GM18520 (cell line): ENCODE measurements at regions not wholly inside any gene's neighbourhood (a gene's known extent, or its start where the extent isn't known, plus 50 kb on each side); places are given as distances from the start of the nearest gene placed in this dataset.

Source experiments
- ATAC-seq: cut with Tn5 transposase; IDR thresholded peaks from one replicate; pipeline ENCODE4 v1.9.1; 2021; ENCODE audit not compliant: unreplicated experiment

DNA sequence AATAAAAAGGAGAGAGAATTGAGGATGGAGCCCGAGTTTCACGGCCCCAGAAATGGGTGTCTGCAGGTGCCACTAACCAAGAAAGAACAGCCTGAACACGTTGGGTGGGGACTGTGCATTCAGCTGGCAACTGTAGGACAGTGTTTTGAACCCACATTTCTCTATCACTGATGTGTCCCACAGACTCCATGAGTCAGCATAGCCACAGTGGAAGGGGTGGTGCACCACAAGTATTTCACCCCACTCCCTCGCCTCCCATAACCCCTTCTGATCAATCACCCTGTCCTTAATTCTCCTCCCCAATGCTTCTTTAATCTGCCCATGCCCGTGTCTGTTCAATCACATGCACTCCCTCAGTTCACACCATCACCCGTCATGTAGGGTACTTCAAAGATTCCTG, 291.5 kb downstream of the ZNF516 start:
- no peak for ATAC-seq

DNA sequence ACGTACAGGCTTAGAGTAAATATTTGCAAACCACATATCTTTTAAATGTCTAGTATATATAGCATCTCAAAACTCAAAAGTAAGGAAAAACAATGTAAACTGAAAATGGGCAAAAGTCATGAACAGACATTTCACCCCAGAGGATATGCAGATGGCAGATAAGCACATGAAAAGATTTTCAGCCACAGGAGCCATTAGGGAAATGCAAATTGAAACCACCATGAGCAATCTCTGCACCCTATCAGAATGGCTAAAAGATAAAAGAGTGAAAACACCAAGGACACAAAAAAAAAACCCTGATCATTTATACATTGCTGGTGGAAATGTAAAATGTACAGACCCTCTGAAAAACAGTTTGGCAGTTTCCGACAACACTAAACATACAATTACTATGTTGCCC, 292.7 kb downstream of the ZNF516 start:
- ATAC-seq = no peak

DNA sequence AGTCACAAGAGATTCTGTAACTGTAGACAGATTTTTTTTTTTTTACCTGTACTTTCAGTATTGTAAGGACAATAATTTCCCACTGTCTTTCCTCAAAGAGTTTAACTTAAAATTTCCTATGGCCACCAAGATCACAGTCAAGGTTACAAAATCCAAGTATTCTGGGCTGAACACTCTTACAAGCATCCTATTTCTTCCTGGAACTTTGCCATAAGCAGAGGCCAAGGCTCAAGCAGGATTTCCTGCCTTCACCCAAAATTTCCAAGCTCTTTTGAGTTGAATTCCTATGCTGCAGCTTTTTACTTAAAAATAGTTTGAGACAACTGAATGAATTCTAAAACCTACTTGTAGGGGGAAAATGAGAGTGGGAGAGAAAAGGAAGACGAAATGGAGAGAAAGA, 299.4 kb downstream of the ZNF516 start:
- no peak for ATAC-seq

DNA sequence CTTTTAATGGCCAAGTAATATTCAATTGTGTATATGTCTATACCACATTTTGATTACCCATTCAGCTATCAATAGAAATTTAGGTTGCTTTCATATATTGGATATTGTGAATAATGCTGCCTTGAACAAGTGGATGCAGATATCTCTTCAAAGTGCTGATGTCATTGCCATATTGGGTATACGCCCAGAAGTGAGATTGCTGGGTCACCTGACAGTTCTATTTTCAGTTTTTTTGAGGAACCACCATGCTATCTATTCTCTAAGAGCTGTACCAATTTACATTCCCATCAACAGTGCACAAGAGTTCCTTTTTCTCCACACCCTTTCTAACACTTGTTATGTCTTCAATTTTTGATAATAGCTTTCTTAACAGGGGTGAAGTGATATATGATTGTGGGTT, 306.9 kb downstream of the ZNF516 start:
- no peak for ATAC-seq

DNA sequence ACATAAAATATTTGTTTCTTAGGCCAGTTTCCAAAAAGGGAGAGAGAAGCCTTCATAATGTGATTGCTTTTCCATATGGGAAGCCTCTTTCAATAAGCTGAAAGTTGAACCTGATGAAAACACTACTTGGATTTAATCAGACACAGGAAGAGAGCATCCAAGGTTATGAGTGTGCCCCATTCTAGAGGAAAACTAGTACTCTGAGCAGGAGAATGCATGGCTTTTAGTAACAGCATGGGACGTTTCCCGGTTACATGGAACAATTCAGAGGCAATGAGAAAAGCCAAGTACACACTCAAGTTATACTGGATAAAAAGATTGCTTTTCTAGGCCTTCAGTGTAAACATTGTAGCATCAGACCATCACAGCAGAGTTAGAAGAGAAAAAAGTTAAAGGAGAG, 315.8 kb downstream of the ZNF516 start:
- ATAC-seq = no peak

DNA sequence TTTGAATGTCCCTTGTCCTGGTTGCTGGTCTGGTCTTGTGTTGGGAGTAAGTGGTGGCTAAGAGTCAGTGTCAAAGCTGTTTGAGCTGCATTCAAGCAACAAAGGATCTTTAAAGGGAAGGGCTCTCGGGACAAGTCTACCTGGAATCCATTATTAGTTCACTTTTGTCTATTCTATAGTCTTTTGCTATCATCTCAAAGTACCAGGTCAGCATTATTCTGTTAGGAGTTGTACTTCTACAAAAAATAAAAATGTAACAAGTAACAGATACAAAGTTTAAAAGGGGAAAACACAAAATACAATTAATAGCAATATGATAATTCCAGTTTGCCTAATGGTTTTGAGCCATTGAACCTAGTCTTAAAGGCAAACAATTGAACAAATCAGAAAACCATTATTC, 317.9 kb downstream of the ZNF516 start:
- no peak for ATAC-seq

DNA sequence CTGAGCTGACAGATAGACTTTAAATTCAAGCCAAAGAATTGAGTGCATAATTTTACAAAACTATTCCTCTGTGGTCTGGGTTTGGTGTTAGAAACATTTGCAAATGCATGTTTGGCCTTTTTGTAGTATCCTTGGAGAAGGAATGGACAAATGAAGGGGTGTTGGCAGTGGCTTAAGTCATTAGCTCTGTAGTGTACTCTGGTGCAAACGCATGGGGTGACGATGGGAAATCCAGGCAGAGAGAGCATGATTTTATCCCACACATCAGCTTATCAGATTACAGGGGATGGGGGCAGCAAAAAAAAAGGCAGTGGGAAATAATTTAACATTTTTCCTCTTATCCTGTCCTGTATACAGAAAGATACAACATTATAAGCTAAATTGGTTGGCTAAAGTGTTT, 320.6 kb downstream of the ZNF516 start:
- no peak for ATAC-seq

DNA sequence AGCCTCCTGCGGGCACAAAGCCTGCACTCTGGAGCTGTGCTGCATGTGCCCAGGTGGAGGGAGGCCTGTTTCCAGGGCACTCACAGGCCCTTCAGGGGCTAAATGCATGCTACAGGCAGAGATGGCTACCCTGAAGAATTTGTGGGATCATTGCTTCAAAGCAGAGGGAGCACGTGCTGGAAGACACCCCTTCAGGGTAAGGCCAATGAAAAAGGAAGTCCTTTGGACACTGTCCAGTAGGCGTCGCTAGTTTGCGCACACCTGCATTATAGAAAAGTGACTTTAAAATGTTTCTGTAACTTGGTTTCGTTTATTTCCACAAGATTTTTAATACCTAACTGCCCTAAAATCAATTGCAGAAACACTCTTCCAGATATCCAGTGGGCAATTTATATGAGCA, 325.3 kb downstream of the ZNF516 start:
- ATAC-seq = no peak

DNA sequence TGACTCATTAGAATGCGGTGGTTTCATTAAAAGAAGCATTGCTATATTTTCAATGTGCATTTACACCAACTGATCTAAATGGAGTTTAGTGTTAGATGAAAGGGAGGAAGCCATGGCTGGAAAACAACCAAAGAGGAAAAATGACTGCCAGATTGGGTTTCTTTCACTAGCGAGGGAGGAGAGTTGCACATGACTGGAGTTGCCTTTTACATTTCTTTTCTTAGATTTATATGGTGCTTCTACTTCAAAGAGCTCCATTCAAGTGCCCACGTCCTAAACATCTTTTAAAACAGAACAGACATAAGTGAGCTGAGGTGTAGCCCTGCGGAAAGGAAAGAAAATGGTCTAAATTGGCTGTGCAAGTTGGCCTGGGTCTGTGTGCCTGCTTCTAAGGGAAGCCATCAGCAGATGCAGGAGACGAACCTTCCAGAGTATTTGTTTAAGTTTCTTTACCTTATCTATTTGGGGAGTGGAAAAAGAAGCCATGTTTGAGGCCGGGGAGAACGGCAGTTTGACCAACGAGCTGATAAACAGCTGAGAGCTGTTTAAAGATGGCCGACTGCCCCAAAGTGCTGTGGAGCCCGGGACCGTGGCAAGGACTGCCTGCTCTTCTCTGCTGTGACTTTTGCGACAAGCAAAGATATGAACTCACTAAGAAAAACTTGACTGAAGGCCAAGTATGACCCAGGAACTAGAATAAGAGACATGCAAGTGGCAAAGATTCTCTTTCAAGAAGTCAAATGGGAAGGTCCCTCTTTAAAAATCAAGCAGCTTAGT, 327.0 kb downstream of the ZNF516 start:
- ATAC-seq = no peak

DNA sequence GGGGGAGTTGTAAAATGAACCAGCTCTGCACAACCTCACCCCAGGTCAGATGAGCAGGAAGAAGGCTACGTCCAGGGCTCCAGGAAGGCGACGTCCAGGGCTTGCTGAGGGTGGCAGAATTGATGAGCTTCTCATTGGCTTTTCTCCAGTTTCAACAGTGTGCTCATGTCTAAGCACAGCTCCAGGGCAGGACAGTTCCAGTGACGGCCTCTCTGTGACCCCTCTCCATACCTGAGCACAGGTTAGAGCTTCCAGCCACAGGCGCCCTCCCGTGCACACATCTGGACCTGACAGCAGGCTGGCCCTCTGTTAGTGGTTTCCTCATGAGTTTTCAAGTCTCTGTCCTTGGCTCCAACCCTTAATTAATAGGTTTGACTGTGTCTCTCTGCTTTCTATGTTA, 327.6 kb downstream of the ZNF516 start:
- no peak for ATAC-seq

DNA sequence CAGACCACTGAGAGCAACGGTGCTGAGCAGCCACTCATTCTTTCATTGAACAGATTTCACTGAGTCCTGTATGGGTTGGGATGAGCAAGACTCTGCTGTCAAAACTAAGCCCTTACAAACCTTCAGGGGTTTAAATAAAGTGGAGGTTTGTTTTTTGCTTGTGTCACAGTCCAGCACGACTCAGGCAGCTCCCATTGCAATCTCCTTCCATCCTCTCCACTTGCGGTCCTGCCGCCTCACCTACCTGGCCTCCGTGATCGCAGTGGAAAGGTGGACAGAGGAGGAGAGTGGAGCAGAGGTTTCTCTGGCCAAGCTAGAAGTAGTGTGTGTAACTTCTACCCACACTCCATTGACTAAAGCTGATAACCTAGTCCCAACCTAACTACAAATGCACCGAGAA, 332.2 kb downstream of the ZNF516 start:
- no peak for ATAC-seq

DNA sequence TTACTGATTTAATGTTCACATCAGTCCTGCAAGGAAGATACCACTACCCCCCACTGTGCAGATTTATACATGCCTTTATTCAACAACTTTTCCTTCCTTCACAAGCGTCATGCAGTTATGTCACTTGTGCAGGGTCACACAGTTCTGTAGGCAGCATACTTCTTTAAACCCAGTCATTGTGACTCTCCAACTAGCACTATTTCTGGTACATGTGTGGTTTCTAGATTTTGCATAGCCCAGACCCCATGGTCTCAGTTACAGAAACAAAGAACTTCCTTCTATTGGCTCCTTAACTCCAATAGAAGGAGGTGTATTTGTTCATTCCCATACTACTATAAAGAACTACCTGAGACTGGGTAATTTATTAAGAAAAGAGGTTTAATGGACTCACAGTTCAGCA, 333.1 kb downstream of the ZNF516 start:
- ATAC-seq = no peak

DNA sequence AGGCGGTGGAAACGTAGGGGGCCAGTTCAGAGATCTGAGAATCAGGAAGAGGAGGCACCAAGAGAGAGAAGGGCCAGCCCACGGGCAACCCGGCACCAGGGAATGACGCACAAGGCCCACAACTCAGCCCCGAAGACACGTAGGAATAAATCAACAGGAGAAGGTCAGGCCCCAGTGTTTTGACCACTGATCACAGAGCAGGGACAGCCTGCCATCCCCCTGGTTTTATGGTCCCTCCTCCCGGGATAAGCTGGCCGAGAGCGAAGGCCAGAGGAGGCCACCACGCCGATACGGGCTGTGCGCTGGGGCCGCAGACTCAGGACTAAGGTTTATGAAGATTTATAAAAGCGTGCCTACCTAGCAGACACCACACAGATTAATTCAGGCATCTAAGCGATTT, 341.4 kb downstream of the ZNF516 start:
- no peak for ATAC-seq

DNA sequence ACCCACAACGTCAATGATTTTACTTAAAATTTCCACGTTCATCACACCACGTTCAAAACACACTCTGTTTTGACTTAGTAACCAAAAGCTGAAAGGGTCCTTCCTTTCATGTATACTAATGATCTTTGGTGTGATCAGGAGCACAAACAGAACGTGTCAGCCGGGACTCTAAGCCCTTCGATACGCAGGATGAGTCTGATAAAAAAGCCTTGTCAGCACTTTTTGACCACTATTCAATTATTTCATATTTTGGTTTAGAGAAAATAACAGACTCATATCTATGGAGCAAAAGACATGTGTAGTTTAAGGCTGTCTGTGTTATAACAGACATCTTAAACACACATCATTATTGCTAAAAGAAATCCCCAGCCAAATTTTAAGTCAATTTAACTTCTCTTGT, 345.3 kb downstream of the ZNF516 start:
- ATAC-seq = no peak

DNA sequence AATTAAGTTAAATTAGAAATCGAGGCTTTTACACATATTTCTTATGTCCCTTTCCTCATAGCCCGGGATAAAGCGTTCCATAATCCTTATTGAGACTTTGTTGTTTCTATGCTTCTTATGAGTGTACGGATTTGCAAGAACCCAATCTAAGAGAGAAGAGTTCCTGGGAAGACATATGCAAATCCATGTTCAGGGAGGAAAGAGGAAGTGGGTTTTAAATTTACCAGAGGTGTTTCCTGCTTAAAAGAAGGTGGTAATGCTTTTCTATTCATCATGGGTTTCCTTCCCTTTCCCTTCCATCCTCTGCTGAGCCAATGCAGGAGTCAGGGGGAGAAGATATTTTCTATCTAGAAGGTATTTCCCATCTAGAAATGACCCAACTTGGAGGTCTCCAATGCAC, 345.8 kb downstream of the ZNF516 start:
- ATAC-seq = no peak

DNA sequence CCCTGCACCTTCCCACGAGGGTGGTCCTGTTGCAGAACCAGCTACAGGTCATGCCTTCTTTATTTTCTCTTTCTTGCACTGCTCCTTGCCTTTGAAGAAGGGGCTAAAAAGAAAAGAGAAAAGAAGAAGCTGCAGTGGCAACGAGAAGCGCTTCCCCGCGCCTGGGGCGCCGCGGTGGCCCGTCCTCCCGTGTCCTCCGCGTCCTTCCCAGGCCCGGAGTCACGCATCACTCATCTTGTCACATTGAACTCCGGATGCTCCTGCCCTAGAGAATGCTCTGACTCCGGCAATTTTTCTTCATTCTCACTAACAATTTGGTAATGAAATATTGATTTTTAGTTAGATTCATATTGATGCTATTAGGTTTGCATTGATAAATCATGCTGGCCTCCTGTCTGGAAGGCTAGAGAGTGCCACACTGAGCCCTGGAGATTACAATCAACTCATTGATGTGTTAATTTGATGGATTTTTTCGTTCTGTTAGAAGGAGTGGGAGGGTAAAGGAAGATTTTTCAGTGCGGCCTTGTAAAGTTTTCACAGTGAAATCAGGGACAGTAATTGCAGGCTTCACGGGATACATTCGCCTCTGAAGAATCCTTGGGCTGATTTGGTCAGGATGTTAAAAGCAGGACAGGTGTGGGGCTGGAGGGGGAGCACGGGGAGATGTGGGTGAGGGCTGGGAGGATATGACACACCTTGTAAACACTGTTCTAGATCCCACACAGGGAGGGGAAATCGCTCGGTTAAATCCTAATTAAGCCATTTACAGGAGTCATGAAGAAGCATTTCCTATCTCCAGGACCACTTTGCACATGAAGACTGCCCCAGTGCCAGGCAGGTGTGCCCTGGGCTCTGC, 349.3 kb downstream of the ZNF516 start:
- no peak for ATAC-seq

DNA sequence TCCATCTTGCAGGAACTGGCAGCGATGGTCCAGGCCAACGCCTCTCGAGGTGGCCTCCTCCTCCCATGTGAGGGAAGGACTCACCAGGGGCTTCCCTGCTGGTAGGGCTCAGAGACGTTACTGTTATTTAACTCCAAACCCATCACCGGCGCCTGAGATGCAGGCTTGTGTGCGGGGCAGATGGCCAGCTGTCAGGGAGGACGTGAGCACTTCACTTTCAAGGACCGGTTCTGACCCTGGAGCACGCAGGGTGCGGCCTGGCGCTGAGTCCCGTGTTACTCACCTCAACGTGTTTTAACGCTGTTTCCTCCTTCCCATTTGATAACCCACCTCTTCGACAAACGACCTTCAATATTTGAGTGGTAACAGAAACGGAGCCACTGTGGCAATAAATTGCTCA, 350.2 kb downstream of the ZNF516 start:
- no peak for ATAC-seq

DNA sequence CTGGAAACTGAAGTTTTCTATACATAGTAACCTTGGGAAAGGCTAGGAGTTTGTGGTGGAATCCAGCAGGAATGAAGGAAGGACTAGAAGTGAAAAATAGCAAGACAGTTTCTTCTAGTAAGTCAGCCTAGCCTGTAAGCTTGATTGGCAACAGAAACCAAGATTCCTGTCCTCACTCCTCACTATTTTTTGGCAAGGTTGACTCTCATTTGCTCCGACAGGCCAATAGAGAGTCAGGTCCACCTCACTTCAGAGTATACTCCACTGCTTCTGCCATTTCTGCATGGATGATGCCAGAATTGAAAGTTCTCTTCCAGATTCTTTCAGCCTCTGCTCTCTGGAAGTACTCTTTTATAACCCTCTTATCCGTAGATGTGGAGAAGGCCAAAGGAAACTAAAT, 352.4 kb downstream of the ZNF516 start:
- ATAC-seq = no peak

DNA sequence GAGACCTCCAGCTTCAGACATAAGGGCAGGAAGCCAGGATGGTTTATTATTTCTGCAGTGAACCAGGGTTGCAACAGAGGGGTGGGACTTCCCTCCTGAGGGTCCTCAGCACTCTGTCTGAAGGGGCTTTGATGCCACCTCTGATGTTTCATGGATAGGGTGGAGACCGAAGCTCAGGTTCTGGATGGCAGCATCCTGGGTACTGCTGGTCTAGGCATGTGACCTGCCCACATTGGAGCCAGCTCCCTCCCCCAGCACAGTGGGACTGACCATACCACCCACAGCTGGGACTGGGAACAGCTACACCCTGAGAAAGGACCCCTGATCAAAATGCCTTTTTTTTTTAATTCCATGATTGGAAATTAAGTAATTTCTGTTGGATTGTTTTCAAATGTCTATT, 355.2 kb downstream of the ZNF516 start:
- ATAC-seq = no peak

DNA sequence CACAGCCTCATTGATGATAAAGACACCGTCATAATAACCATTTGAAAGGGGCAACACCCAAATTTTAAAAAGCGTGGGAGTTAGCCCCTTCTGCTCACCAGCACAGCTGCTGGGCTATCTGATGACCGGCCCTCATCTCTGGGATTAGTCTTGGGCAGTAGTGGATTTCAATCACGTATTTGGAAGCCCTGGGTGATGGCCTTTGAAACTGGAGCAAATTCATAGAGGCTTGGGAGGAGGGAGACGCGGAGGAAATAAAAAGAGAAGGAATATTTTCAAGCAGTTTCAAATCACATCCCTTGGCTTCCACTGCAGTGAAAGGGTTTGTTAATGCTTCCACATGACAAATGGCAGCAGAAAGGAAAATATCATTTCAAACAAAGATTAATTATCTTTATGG, 357.8 kb downstream of the ZNF516 start:
- ATAC-seq = no peak

DNA sequence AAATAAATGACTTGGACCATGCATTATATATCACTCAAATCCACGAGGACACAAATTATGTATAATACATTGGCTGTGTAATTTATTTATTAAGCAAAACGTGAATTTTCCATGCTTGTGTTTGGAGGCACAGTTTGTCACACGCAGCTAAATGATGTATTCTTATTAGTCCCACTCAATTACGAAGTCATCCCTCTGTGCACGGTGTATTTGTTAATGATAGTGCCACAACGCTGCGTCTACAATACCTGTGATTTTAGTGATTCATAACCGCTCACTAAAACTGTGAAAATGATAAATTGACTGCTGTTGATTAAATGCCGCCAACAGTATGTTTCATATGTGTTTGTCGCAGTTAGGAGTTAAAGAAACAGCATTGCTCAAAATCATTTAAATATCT, 358.3 kb downstream of the ZNF516 start:
- no peak for ATAC-seq

DNA sequence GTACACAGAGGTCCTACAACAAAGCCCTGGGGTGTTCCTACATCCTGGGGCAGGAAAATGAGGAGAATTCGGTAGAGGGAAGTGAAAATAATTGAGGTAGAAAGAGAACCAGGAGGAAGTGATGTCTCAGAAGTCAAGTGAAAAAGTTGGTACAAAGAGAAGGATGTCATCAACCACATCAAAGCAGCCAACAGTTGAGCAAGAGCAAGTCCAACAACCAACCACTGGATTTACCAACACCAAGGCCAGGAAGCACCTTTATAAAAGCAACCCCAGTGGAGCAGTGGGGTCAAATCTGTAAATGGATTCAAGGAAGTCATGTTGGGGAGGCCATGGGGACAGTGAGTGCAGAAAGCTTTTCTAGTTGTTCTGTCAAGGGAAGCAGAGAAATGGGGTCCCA, 360.4 kb downstream of the ZNF516 start:
- no peak for ATAC-seq

DNA sequence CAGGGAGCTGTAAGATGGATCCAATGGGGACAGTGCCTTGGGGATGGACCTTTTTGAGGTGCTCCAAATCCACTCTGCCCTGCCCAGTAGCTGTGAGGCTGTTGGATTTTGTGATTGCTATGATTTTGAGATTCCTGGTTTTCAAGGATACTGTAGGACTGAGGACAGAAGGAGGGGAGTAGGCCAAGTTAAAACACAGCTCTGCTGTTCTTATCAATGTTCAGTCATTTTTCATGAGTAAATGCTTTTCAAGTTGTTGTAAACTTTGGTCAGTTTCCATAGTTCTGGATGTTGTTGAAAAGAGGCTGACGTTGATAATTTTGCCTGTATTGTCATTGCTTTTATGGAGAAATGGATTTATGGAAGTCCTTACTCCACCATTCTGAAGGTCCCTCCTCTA, 361.2 kb downstream of the ZNF516 start:
- ATAC-seq = no peak
